ENCODE measurements at regions not wholly inside any gene's neighbourhood (a gene's known extent, or its start where the extent isn't known, plus 50 kb on each side); places are given as distances from the start of the nearest gene placed in this dataset.

DNA sequence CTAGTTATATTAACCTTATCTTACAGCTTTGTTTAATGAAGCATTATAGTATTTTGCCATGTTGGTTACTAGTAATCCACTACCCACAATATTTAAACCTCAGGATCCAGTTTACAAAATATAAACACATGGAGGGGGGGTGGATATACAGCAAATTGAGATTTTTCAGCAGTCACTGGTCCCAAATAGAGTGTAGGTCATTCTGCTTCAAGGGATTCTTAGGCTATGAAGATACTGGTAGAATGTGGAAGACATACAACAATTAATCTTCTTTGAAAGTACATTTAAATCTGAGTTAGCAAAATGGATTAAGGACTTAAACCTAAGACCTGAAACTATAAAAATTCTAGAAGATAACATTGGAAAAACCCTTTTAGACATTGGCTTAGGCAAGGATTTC is 569.6 kb downstream of the ZNF674 start:
- DNase-seq, result no peak

DNA sequence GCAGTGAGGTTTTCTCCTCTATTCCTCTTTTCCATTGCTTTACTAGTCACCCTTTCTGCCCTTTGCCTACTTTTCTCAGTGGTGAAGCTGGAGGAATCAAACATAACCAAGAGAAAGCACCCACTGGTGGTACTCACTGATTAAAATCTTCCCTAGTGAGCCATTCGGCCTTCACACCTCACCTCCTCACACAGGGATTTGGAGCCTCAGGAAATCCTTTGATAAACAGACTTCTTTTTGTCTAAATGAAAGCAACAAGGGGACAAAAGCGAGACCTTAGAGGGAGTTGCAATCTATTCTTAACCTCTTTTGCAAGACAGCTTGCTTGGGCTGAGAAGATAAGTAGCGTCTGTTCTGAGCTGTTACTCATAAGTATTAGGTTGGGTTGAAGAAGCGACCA is 572.6 kb downstream of the ZNF674 start:
- peak; percentile 9 for DNase-seq

DNA sequence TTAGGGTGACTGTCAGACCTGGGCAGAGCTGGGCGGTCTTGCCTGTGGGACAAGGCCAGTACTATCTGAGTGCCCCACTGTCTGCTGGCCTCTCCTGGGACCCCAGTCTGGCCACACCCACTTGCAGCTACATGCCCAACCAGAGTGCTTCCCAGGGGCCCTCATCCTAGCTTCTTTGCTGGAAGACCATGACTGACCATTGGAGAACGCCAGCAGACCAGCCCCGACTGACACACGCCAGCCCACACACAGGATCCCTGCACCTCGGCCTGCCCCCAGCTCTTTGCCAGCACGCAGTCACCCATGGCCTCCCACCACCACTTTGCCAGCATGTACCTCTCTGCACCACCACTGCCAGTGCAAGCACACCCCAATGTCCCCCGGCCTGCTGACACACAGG is 585.7 kb downstream of the ZNF674 start:
- DNase-seq, result no peak

DNA sequence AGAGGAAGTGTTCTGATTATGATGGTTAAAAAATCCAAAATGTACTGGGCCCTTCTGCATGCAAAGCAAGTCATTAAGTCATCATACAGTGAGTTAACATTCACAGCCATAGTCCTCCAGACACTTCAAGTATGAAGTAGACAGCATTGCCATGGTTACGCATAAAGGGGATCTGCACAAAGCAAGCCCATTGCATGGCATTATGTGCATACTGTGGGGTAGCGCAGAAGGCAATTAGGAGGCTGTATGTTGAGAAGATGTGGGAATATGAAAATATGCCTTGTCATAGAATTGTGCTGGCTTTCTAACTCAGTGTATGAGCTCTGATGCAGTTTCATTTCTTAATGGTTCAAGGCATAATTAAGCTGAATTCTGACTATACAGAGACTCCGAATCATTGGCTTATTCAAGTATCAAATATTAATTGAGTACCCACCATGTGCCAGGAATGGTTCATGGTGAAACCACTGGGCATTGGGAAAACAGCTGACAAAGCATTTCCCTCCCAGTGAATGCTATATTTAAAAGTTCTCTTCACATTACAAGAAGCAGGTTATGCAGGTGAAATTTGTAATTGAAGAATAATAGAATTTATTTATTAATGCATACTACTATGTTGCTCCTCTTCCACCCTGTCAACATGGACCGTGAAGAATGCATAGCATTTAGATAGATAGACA is 588.9 kb downstream of the ZNF674 start:
- DNase-seq, result no peak

DNA sequence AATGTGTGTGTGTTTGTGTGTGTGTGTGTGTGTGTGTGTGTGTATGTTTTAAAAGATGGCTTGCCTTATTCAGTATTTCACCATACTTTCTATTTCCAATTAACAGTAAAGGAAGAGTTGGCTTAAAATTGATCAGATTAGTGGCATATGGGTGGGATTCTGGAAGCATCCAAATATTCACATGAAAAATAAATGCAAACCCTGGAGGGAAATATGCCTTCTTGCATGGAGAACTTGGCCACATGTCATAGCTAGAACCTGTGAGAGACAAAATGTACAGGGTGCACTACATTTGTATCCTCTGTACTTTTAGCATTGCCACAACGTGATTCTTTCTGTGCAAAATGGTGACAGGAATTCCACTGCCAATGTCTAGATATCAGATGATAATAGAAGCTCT is 589.6 kb downstream of the ZNF674 start:
- no peak for DNase-seq

DNA sequence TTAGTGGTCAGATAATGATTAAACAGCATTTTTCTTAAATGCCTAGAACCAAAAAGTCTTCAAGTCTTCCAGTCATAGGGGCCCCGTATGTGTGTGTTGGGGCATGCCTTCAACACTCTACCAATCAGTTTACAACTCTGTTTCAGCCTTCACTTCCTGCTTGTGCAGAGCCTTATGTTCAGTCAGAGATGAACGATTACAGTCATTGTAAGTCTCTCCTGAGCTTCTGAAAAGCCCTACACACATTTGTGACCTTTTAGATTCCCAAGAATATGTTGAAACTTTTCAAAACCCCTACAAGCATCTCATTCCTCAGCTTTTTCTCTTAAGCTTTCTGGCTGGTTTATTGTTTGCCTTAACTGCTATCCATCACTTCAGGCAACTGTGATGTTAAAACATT is 591.2 kb downstream of the ZNF674 start:
- no peak for DNase-seq

DNA sequence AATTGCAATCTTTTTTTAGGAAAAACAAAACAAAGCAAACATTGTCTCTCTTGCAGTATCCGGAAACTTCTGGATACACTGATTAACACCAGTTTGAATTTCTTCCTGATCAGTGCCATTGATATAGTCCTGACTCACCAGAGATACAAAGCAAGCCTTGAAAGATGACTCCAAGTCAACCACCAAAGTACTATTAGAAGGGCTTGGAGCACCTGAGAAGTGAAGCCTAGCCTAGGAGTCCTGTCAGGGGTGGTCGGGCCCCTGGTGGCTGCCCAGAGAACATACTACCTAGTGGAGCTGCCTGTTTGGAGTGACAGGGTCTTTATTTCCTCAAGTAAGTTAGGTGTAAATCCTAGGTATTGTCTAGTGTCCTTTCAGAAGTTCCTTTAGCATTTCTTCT is 593.2 kb downstream of the ZNF674 start:
- DNase-seq, result no peak

DNA sequence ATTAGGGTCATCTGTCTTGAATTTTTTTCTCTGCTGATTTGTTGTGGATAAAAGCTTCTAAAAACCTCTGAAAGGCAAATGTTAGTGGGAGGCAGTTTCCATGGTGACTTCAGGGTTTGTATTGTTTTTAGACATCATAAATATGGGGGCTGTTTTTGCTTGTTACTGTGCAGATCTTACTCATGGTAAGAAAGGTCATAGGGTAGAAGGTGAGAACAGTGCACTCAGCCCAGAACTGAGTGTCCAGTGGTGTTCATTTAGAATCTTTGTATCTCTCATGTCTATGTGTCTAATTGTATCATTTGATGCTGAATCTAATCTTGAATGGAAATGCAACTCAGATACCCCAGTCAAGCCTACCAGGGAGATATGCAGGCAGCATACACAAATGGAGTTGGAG is 609.8 kb downstream of the ZNF674 start:
- DNase-seq, result no peak

DNA sequence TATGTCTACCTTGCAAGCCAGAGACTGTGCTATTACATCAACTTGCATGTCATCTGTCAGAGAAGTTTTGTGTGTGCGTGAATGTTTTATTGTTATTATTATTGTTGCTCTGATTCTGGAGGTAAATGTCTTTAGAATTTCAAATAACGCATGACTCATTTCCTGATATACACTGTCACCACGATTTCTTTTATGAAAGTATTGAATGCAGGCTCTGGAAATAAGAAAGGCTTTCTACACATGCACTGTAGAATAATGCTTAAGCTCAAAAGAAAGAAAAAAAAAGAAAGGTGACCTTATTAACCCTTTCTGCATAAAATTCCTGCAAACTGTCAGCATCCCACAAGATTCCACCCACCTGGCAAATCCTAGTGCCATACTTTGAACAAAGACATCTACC is 632.9 kb downstream of the ZNF674 start:
- DNase-seq, result no peak

DNA sequence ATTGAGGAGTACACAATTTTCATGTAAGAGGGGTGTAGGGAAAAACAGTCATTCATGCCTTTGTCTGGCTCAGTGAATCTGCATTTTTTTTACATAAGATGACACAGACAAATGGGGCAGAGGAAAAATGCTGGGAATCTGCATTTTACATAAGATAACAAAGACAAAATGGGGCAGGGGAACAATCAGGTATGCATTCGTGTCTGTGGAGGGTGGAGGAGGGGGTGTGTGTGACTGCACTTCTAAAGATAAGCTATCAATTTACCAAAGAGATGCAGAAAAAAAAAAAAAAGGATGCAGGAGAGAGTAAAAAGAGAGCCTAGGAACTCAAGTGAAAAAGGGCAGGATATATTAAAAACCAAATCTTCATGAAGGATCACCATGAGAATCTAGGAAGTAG is 637.4 kb downstream of the ZNF674 start:
- DNase-seq, result peak; percentile 4

DNA sequence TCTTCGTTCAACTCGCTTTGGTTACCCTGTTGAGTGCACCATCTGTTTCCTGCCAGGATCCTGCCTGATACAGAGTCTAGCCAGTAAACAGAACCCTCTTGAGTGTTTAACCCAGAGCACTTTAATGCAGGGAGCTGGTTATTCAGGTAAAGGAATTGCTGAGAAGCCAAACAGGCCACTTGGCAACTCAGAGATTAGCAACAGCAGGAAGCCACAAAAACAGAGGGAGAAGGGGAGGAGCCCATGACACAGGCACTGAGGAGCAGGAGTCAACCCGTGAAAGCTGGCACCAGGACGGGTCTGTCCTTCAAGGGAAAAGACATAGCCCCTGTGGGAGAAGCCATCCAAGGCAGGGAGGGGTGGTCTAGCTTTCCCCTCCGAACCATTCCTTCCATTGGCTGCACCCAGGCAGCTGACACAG is 641.4 kb downstream of the ZNF674 start:
- no peak for DNase-seq

DNA sequence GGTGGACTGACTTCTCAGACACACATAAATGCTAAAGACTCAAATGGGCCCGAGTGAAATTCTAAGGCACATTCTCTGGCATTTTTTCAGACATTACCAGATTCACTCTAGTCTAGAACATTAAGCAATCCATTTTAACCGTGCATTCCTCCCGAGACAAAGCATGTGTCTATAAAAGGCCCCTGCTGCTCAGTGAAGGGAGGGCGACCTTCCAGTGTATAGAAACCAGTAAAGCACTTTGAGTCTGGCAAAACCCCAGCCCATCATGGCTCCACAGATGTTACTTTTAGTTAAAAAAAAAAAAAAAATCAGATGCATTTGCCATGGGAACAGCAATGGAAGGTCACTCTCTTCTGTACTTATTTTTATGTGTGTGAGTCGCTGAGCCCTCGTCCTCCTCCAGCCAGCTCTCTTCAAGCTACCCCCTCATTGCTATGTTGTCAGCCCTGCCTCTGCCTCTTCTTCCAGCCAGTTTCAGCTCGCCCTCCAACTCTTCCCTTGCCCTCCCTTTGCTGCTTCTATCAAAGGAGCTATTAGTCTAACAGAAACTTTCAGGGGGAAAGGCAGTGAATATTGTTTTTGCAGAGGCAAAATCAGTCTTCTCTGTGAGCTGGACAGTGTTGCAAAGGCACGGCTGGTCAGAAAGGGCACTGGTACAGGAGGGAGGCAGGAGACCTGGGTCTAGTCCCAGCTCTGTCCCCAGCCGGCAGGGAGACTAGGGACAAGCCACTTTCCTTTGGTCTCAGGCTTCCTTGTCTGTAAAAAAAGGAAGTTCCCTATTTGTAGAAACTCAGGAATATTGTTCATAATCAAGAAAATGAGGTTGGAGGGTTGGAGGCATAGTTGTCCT is 644.2 kb downstream of the ZNF674 start:
- DNase-seq, result no peak

DNA sequence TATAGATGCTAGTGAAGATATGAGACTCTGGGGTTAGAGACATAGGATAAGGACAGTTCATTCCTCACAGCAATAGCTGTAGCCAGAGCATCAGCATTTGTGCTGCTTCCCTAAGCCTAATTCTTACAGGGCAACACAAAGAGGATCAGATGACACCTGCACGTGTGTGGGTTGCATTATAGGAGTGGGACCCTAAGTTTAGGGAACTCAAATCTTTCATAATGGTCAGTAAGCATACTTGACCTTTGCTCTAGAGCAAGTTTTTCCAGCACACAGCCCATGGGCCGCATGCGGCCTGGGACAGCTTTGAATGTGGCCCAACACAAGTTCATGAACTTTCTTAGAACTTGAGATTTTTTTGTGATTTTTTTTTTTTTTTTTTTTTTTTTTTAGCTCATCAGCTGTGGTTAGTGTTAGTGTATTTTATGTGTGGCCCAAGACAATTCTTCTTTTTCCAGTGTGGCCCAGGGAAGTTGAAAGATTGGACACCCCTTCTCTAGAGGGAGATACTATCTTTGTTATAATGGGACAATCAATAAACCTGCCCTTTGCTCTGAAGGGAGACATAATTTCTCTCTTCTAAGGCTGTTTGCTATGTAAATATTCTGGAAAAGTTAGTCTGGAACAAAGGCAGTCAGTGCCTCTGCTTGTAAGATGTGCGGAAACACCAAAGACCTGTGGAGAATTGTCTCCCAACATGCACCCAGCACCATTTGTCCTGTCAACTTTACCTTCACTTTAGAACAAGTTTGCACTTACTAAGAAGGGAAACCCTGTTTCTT is 650.2 kb downstream of the ZNF674 start:
- DNase-seq, result no peak

DNA sequence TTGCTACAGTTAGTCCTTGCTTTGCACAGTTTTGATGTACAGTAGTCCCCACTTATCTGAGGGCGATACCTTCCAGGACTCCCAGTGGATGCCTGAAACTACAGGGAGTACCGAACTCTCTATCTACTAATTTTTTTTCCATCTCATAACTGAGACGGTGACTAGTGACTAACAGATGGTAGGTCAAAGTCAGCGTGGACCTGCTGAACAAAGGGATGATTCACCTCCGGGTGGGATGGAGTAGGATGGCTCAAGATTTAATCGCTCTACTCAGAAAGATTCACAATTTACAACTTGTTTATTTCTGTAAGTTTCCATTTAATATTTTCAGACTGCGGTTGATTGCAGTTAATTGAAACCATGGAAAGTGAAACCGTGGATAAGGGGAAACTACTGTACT is 655.8 kb downstream of the ZNF674 start:
- DNase-seq, result no peak

DNA sequence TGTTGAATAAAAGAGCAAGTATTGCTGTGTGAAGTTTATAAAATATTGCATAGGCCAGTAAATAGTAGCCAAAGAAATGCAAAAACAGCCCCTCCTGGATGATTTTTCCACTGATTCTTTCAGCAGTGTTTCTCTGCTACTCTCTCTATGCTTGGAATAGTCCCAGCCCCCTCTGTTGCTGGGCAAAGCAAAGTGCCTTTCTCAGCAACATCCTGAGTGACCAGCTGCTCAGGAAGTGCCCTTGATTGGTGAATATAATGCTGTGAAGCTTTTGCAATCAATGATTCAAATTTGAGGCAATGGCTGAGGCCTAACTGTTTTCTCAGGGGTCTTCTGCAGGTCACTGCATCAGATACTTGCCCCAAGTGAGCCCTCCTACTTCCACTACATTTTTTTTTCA is 656.7 kb downstream of the ZNF674 start:
- DNase-seq, result no peak

DNA sequence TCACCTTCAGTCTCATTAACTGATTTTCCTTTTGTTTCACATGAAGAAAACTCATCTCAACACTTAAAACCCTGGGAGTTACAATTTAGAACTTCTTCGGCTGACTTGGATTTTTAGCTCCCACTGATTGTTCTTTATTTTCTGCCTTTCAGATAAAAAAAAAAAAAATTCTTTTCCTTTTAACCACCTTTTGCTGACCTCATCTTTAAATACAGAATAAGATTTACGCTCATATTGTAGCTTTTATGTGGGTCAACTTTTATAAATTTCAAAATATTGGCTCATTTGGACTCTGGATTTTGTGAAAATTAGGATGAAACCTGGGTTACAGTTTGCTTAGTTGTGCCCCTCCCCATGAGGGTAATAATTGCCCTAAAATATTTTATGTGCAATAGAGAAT is 659.3 kb downstream of the ZNF674 start:
- no peak for DNase-seq

DNA sequence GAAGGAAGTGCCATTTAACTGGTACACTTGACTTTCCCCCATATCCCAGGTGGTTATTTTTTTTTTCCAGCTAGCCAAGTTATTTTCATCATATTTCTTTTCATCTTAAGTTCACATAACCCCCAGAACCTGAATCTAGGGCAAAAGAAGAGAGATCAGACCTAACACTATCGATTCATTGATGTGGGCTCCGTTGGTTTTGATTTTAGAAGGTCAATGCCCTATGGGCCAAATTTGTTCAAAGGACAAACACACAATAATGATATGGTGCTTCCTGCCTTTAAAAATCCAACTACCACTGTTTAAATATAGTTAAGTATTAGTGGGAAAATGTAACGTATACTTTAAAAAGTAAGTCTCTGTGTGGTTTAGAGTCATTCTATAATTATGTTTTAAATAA is 665.7 kb downstream of the ZNF674 start:
- DNase-seq, result no peak

DNA sequence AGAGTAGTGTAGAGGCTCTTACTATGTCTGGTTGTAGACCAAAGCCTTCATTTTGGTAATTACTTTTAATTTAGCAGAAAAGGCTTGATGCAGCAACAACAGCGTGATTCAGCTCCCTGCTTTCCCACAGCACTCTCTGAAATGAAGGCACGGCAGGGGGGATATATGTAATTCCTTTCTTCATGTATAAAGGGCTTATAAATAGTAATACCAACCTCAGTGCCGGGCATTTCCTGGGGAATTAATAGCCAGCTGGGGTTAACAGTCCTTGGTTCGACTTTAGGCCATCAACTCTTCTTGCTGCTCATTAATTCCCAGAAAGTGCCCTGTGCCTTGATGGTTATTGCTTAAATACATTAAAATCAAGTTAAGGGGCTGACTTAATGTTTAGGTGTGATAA is 669.0 kb downstream of the ZNF674 start:
- no peak for DNase-seq

DNA sequence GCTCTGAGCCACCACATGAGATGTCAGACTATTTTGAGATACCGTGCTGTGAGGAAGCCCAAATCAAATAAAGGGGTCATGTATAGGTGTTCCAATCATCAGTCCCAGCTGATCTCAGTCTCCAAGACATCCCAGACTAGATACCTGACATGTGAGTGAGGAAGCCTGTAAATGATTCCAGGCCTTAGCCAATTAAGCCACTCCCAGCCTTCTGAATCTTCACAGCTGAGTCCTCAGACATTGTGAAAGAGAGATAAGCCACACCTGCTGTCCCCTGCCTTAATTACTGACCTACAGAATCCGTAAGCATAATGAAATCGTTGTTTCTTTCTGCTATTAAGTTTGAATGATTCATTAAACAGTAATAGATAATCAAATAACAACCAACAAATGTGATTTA is 671.4 kb downstream of the ZNF674 start:
- no peak for DNase-seq

DNA sequence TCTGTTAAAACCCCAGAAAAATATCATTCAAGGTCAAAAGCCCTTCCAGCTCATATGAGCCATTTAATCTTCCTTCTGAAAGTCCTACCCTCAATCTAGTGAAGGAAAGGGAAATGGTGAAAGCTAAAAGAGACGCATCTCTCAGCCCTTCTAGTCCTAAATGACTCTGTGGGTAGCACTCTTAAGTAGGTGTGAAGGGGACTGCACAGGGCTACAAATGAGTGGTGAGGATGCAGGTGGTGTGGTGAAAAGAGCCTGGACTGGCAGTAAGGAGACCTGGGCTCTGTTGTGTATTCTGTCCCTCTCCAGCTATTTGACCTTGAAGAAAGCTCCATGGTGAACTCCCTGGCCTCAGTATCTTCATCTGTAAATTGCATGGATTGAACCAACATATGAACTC is 671.8 kb upstream of the DIPK2B start:
- no peak for DNase-seq

DNA sequence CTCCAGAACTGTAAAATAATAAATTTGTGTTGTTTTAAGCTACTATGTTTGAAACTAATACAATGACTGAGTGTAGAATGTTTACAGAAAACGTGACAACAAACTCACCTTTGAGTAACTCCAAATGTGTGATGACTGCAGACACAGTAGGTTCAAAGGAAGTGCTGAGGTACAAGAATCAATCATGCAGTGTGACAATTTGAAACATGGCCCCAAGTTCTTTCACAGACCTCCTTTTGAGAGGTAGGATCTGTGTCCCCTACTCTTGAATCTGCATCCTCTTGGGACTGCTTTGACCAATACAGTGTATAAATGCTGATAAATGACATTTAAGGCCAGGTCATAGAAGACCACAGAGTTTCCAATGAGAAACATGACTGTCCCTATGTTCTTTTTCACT is 667.7 kb upstream of the DIPK2B start:
- DNase-seq, result no peak

DNA sequence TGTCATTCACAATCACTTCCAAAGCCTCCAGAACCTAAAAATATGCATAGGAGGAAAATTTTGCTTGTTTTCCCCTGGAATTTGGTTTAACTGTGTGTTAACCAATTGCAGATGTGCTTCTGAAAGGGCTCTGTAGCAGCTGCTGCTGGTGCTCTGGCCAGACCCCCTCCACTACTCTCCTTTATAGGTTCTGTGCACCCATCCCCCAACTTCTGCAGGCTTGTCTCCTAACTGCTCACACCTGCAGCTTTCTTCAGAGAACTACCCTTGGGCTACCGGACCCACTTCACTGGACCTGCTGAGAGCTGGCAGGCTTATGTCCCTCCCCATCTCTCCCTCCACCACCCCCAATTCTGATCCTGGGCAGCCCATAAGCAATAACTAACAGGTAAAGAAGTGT is 662.1 kb upstream of the DIPK2B start:
- no peak for DNase-seq

DNA sequence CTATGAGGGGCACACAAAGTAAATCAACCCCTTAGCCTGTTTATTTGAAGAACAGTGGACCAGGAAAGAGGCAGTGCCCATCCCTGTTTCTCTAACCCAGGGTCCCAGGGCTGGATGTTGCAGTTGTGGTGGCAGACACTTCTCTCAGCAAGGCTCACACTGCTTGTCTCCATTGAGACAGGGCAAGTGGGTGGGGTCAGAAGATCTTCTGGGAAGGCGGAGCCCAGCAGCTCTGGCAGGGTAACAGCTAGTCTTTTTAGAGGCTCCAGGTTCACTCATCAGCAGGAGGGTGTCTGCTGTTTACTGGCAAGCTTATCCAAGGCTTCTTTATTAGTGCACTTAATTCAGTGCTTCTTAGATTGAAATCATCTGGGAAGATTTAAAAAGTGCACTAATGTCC is 659.8 kb upstream of the DIPK2B start:
- no peak for DNase-seq

DNA sequence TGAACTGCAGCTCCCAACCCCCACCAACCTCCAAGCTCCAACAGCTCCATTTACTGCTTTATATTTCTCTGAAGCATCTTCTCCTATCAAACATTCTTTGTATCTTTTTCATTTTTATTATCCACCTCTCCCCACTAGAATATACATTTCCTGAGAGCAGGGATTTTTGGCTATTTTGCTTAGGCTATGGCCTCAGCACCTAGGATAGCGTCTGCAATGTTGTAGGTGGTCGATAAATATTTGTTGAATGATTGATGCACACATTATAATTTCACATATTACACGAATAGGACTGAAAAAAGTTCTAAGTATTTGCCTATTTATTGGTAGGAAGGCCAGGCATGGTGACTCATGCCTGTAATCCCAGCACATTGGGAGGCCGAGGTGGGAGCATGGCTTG is 658.7 kb upstream of the DIPK2B start:
- no peak for DNase-seq
